ENCODE measurements at regions not wholly inside any gene's neighbourhood (a gene's known extent, or its start where the extent isn't known, plus 50 kb on each side); places are given as distances from the start of the nearest gene placed in this dataset.

DNA sequence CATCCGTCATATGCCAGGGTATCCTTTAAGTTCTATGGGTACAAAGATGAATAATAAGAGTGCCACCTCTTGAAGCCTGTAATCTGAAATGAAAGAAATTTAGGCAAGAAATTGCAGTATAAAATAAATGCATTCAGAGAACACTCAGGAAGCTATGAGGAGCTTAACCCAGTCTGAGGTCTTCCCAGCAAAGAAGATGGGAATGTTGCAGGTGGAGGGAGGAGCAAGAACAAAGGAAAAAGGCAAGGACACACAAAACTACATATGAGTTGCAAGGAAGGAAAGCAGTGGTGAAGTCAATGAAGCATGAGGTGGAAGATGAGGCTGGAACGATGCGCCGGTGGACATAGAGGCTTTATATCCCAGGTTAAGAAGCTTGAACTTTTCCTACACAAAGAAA is 67.0 kb upstream of the DST start:
- TF ChIP-seq CTCF (IDR thresholded peaks at IDR 0.05; ENCODE audit: insufficient read depth, low read length) = no peak
- DNase-seq (ENCODE audit: low read depth) = no peak
- H3K4me3 ChIP-seq (ENCODE audit: low read depth, low read length) = no peak overlapping the region

DNA sequence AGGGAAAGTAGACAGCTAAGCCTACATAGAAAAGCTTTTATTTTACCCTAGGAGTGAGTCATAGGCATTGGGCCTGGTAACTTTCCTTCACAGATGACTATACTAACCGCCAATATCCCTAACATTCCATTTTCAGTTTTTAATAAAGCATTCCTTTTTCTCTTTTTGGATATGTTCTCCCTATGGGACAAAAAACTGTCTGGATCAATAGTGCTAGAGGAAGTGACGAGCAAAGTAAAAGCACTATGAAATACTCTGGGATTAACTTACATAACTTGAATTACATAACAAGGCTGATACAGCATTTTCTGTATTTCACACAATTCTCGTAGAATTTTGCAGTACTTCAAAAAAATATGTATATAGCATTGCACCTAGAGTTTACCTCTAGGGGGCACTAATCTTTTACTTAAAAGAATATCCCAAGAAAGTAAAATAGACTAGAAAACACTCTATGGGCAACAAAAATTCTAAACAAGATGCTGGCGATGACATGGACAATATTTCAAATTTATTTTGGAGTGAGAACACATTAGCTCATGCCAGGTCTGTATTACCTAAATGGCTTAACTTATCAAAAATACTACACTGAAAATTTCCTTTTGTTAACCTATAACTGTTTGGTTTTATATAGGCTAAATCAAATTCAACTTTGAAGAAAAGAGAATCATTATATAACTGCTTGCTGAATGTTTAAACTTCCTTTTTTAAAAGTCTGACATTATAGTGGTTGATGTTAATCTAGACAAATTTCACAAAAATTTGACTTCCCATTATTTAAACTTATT is 66.3 kb upstream of the DST start:
- peak; percentile 58 for TF ChIP-seq CTCF (IDR thresholded peaks at IDR 0.05; ENCODE audit: insufficient read depth, low read length)
- DNase-seq (ENCODE audit: low read depth) = peak; percentile 92
- H3K4me3 ChIP-seq (ENCODE audit: low read depth, low read length) = peak overlapping the region; percentile 2

DNA sequence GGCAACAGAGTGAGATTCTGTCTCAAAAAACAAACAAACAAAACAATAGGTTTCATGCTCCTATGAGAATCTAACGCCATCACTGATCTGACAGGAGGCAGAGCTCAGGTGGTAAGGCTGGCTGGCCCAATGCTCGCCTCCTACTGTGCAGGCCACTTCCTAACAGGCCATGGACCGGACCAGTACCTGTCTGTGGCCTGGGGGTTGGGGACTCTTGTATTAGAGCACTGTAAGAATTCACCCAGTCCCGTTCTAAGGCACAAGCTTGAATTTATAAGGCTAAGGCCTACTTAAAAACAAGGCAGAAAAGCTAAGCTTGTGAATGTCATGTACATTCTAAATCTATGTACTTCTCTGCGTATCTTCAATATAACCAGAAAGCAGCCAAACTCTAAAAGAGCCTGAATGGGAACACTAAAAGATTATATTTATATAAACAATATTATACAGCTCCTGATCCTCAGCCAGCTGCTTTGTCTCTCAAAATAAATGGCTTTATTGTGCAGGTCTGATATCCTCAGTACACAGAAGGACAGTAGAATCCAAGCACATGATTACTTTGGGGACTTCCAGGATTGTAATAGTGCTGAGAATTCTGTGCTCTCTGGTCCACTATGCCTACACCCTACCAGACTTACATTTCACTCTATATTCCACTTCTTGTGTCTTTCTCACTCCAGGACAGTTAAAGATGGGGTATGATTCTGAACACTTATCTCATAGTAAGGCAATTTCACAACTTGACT is 64.5 kb upstream of the DST start:
- no peak overlapping the region for H3K4me3 ChIP-seq (ENCODE audit: low read depth, low read length)
- no peak for DNase-seq (ENCODE audit: low read depth)
- no peak for TF ChIP-seq CTCF (IDR thresholded peaks at IDR 0.05; ENCODE audit: insufficient read depth, low read length)

- no peak overlapping the region for H3K4me3 ChIP-seq (ENCODE audit: low read depth, low read length)
- peak; percentile 70 for DNase-seq (ENCODE audit: low read depth)
- TF ChIP-seq CTCF (IDR thresholded peaks at IDR 0.05; ENCODE audit: insufficient read depth, low read length) = peak; percentile 44
Measured at GRCh38 chr6:56699066-56699654, 56.5 kb upstream of the DST start.

DNA sequence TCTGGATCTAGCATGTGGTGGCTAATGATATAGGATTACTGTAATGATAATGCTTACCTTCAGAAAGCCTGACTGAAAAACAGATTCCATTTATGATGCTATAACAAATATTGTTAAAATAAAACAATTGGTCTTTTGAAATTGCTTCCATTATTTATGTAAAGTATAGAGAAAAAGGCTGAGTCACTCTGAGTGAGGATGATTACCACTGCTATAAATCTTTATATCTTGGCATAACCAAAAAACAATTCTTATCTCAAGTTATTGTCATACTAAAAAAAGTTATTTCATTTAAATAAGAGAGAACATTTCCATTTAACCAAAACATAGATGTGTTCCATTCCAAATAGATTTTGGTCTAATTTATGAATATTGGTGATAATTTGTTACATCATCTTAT is 53.0 kb upstream of the DST start:
- no peak for TF ChIP-seq CTCF (IDR thresholded peaks at IDR 0.05; ENCODE audit: insufficient read depth, low read length)
- peak; percentile 78 for DNase-seq (ENCODE audit: low read depth)
- H3K4me3 ChIP-seq (ENCODE audit: low read depth, low read length) = no peak overlapping the region

- peak; percentile 41 for DNase-seq (ENCODE audit: low read depth)
- no peak for TF ChIP-seq CTCF (IDR thresholded peaks at IDR 0.05; ENCODE audit: insufficient read depth, low read length)
- no peak overlapping the region for H3K4me3 ChIP-seq (ENCODE audit: low read depth, low read length)
Measured at GRCh38 chr6:56694002-56694401, 51.3 kb upstream of the DST start.

Measured in fibroblast of the aortic adventitia (primary cell).